ENCODE measurements at regions not wholly inside any gene's neighbourhood (a gene's known extent, or its start where the extent isn't known, plus 50 kb on each side); places are given as distances from the start of the nearest gene placed in this dataset.

DNA sequence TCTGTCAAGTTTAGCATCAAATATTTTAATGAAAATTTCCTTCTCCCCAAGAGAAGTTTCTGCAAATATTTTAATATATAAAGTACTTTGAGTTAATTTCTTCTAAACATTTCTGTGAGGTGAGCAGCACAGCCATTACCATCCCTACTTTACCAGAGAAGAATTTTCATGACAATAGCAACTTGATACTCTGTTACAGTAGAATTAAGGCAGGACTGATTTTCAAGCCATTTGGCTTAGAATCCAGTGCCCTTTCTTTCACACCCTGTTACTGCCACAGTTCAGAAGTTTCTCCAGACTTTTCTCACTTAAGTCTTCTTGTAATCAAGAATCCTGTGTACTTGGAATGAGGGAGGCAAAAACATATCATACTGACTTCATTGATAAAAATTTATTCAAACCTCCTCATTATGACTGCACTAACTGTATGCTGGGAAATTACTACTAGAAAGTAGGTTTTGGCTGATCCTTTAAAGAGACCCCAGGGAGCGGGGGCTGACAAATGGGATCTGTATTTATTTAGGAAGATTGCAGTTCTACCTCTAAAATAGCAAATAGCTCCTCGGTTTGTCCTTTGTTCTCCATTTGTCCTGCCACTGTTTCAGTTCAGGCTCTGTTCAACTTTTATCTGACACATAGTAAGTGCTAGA lies 557.0 kb upstream of the SGO1 start:
- TF ChIP-seq EZH2 (IDR thresholded peaks at IDR 0.05; ENCODE audit: borderline replicate concordance, insufficient read depth, low read length, poor library complexity, severe bottlenecking), result no peak
- no peak for TF ChIP-seq POLR2AphosphoS5 (IDR thresholded peaks at IDR 0.05)
- TF ChIP-seq, protein P1, sequence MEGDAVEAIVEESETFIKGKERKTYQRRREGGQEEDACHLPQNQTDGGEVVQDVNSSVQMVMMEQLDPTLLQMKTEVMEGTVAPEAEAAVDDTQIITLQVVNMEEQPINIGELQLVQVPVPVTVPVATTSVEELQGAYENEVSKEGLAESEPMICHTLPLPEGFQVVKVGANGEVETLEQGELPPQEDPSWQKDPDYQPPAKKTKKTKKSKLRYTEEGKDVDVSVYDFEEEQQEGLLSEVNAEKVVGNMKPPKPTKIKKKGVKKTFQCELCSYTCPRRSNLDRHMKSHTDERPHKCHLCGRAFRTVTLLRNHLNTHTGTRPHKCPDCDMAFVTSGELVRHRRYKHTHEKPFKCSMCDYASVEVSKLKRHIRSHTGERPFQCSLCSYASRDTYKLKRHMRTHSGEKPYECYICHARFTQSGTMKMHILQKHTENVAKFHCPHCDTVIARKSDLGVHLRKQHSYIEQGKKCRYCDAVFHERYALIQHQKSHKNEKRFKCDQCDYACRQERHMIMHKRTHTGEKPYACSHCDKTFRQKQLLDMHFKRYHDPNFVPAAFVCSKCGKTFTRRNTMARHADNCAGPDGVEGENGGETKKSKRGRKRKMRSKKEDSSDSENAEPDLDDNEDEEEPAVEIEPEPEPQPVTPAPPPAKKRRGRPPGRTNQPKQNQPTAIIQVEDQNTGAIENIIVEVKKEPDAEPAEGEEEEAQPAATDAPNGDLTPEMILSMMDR (IDR thresholded peaks at IDR 0.05; ENCODE audit: poor library complexity, severe bottlenecking), result no peak
- TF ChIP-seq, protein P2, sequence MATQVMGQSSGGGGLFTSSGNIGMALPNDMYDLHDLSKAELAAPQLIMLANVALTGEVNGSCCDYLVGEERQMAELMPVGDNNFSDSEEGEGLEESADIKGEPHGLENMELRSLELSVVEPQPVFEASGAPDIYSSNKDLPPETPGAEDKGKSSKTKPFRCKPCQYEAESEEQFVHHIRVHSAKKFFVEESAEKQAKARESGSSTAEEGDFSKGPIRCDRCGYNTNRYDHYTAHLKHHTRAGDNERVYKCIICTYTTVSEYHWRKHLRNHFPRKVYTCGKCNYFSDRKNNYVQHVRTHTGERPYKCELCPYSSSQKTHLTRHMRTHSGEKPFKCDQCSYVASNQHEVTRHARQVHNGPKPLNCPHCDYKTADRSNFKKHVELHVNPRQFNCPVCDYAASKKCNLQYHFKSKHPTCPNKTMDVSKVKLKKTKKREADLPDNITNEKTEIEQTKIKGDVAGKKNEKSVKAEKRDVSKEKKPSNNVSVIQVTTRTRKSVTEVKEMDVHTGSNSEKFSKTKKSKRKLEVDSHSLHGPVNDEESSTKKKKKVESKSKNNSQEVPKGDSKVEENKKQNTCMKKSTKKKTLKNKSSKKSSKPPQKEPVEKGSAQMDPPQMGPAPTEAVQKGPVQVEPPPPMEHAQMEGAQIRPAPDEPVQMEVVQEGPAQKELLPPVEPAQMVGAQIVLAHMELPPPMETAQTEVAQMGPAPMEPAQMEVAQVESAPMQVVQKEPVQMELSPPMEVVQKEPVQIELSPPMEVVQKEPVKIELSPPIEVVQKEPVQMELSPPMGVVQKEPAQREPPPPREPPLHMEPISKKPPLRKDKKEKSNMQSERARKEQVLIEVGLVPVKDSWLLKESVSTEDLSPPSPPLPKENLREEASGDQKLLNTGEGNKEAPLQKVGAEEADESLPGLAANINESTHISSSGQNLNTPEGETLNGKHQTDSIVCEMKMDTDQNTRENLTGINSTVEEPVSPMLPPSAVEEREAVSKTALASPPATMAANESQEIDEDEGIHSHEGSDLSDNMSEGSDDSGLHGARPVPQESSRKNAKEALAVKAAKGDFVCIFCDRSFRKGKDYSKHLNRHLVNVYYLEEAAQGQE (IDR thresholded peaks at IDR 0.05; ENCODE audit: borderline replicate concordance), result no peak
- no peak for TF ChIP-seq MXI1 (conservative IDR thresholded peaks at IDR 0.05; ENCODE audit: poor library complexity, severe bottlenecking)
- no peak for TF ChIP-seq SMC3 (conservative IDR thresholded peaks at IDR 0.05; ENCODE audit: poor library complexity)

Data from neural cell (in vitro differentiated cells).